Muscle layer of colon (tissue), 2 donors: ENCODE measurements at regions not wholly inside any gene's neighbourhood (a gene's known extent, or its start where the extent isn't known, plus 50 kb on each side); places are given as distances from the start of the nearest gene placed in this dataset.
A peak's percentile ranks its signal among the peaks of the same experiment; 100 is the strongest.

Experiments
- H3K27ac ChIP-seq: one replicate; pipeline ENCODE4 v1.7.0; 2013; ENCODE audit warnings: low read depth, mild to moderate bottlenecking, low read length, moderate library complexity
- H3K27me3 ChIP-seq, 2 donors: one replicate each; pipeline ENCODE4 v1.7.0; 2013; ENCODE audit warnings: low read length in 2 of 2, mild to moderate bottlenecking in 2 of 2; ENCODE audit not compliant: insufficient read depth in 2 of 2, control insufficient read depth in 1 of 2
- H3K36me3 ChIP-seq: one replicate; pipeline ENCODE4 v1.7.0; 2013; ENCODE audit warnings: mild to moderate bottlenecking, low read length; ENCODE audit not compliant: insufficient read depth
- H3K4me1 ChIP-seq: one replicate; pipeline ENCODE4 v1.7.0; 2013; ENCODE audit warnings: mild to moderate bottlenecking, low read length; ENCODE audit not compliant: insufficient read depth
- H3K4me3 ChIP-seq, 2 donors: one replicate each; pipeline ENCODE4 v1.7.0; 2013; ENCODE audit warnings: low read length in 2 of 2, low read depth in 1 of 2, mild to moderate bottlenecking in 1 of 2, moderate library complexity in 1 of 2
- H3K9ac ChIP-seq: one replicate; pipeline ENCODE4 v1.7.0; 2013; ENCODE audit warnings: low read length
- H3K9me3 ChIP-seq: one replicate; pipeline ENCODE4 v1.7.0; 2013; ENCODE audit warnings: mild to moderate bottlenecking, low read length
- donor health status: abdominal sarcoma.
- donor health status: Adenocarcinoma of cecum.

- H3K27ac ChIP-seq: no peak overlapping the region
- no peak overlapping the region for H3K9ac ChIP-seq
- no peaks in the 10 kb centered on the region for H3K36me3 ChIP-seq
- H3K27me3 ChIP-seq: no peaks in the 10 kb centered on the region
- H3K4me3 ChIP-seq: no peak overlapping the region
- H3K4me1 ChIP-seq: peaks cover 16% of the 10 kb centered on the region
- H3K9me3 ChIP-seq: no peaks in the 10 kb centered on the region
Measured at GRCh38 chr13:44195245-44195644, 178.4 kb upstream of the SERP2 start.

DNA sequence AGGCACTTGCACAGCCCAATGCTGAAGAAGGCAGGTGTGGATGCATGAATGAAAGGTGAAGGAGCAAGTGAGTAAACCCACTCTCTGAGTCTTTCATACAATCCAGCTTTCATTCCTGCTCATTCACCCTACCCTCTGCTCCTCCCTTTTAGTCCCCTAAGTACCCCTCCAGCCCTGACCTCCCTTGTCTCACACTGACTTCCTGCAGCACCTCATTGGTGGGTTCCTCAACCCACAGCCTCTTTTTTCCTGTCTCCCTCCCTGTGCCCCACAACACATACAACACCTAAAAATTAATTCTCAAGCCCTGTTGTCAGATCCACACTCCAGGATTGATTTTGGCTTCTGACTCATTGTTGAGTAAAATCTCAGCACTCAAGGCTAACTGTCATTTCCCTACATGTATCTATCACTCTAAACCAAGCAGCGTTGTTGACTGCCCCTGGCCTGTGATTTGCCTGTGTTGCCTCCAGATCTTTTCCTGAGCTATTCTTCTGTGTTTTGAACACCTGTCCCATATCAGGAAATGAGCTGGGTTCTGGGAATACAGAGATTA, 177.3 kb upstream of the SERP2 start:
- Histone ChIP-seq H3K36me3 (no peaks in the 10 kb centered on the region), H3K4me3 (no peak overlapping the region), H3K27me3 (no peaks in the 10 kb centered on the region), H3K4me1 (peaks cover 12% of the 10 kb centered on the region), H3K9me3 (no peaks in the 10 kb centered on the region), H3K27ac (no peak overlapping the region), H3K9ac (no peak overlapping the region)

DNA sequence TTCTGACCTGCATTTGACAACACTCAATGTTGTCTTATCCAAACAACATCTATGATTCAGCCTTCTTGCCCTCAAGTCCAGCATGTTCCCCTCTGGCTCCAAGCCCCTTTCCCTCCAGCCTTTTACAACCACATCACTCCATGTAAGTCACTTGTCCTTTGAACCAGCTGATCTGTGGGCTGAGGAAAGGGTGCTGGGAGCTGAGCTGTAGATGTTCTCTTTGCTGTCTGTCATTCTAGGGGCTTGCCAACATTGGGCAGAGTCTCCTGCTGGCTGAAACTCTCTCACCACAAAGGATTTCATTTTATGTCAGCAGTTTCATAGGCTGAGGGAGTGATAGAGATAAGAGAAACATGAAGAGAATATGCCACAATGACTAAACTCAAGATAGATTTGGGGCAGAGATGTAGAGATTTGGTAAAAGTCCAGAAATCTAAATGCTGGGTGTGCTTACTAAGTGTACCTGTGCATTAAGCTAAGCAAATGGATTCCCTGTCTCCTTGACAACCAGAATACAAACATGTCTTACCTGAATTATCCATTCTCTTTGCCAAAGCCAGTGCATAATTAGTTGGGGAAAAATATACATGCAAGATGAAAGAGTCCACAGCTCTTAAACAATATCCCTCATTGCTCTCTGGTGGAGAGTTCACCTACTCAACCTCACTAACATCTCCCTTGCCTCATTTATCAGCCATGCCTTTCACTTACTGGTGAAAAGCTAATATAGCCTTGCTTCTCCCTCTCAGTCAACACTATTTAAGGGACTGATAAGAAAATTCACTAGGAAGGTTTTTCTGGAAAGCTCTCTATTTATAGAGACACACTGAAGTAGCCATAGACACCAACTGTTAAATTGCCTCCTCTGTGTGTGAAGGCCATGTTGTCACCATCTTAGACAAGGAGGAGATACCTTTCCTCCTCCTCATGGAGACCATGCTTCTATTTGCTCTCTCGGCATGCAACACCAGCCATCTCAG, 175.5 kb upstream of the SERP2 start:
- no peaks in the 10 kb centered on the region for H3K36me3 ChIP-seq
- no peak overlapping the region for H3K27ac ChIP-seq
- peaks cover 5% of the 10 kb centered on the region for H3K4me1 ChIP-seq
- H3K9me3 ChIP-seq: no peaks in the 10 kb centered on the region
- H3K27me3 ChIP-seq: no peaks in the 10 kb centered on the region
- no peak overlapping the region for H3K9ac ChIP-seq
- no peak overlapping the region for H3K4me3 ChIP-seq

GRCh38 chr13:44198826-44199225, 174.8 kb upstream of the SERP2 start:
- peaks cover 5% of the 10 kb centered on the region for H3K4me1 ChIP-seq
- H3K36me3 ChIP-seq: no peaks in the 10 kb centered on the region
- no peak overlapping the region for H3K9ac ChIP-seq
- H3K9me3 ChIP-seq: no peaks in the 10 kb centered on the region
- no peak overlapping the region for H3K27ac ChIP-seq
- no peak overlapping the region for H3K4me3 ChIP-seq
- no peaks in the 10 kb centered on the region for H3K27me3 ChIP-seq

- Histone ChIP-seq H3K9ac (no peak overlapping the region), H3K27ac (no peak overlapping the region), H3K36me3 (no peaks in the 10 kb centered on the region), H3K9me3 (no peaks in the 10 kb centered on the region), H3K27me3 (no peaks in the 10 kb centered on the region), H3K4me1 (peaks cover 5% of the 10 kb centered on the region), H3K4me3 (no peak overlapping the region)
Measured at GRCh38 chr13:44199627-44200207, 173.9 kb upstream of the SERP2 start.

DNA sequence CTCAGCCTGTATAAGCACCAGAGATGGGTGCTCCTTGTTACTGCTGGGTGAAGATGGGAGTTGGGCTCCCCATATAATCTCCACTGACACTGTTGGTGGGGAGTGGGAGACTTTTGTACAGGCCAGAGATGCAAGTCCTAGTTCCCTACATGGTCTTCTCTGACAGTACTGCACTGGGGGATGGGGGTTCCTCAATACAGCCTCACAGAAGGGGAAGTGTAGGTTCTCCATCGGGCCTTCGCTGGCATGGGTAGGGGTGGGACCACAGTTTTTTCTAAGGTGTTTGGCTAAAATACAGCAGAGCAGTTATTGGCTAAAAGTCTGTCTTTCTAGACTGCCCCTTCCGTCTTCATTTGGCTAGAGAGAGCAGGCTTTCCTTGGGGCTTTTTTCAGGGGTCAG, 167.2 kb upstream of the SERP2 start:
- H3K36me3 ChIP-seq: no peaks in the 10 kb centered on the region
- peaks cover 10% of the 10 kb centered on the region for H3K4me1 ChIP-seq
- no peaks in the 10 kb centered on the region for H3K9me3 ChIP-seq
- no peaks in the 10 kb centered on the region for H3K27me3 ChIP-seq
- H3K27ac ChIP-seq: no peak overlapping the region
- no peak overlapping the region for H3K4me3 ChIP-seq
- H3K9ac ChIP-seq: no peak overlapping the region

GRCh38 chr13:44207476-44207875, 166.1 kb upstream of the SERP2 start:
- no peak overlapping the region for H3K4me3 ChIP-seq
- no peak overlapping the region for H3K27ac ChIP-seq
- H3K4me1 ChIP-seq: peaks cover 15% of the 10 kb centered on the region
- no peaks in the 10 kb centered on the region for H3K9me3 ChIP-seq
- H3K9ac ChIP-seq: no peak overlapping the region
- no peaks in the 10 kb centered on the region for H3K27me3 ChIP-seq
- no peaks in the 10 kb centered on the region for H3K36me3 ChIP-seq

GRCh38 chr13:44210525-44210924, 163.1 kb upstream of the SERP2 start:
- Histone ChIP-seq H3K4me1 (peaks cover 22% of the 10 kb centered on the region), H3K9ac (no peak overlapping the region), H3K27me3 (no peaks in the 10 kb centered on the region), H3K9me3 (no peaks in the 10 kb centered on the region), H3K36me3 (no peaks in the 10 kb centered on the region), H3K27ac (no peak overlapping the region), H3K4me3 (no peak overlapping the region)

GRCh38 chr13:44211286-44211685, 162.3 kb upstream of the SERP2 start:
- Histone ChIP-seq H3K9ac (no peak overlapping the region), H3K36me3 (no peaks in the 10 kb centered on the region), H3K27ac (no peak overlapping the region), H3K4me1 (peaks cover 22% of the 10 kb centered on the region), H3K9me3 (no peaks in the 10 kb centered on the region), H3K4me3 (no peak overlapping the region), H3K27me3 (no peaks in the 10 kb centered on the region)

GRCh38 chr13:44211704-44212346, 161.8 kb upstream of the SERP2 start:
- H3K4me1 ChIP-seq: peaks cover 22% of the 10 kb centered on the region
- H3K9ac ChIP-seq: no peak overlapping the region
- no peaks in the 10 kb centered on the region for H3K27me3 ChIP-seq
- H3K36me3 ChIP-seq: no peaks in the 10 kb centered on the region
- H3K4me3 ChIP-seq: no peak overlapping the region
- H3K9me3 ChIP-seq: no peaks in the 10 kb centered on the region
- H3K27ac ChIP-seq: peak overlapping the region; percentile 31

- Histone ChIP-seq H3K4me1 (peaks cover 24% of the 10 kb centered on the region), H3K9ac (no peak overlapping the region), H3K27ac (no peak overlapping the region)
Measured at GRCh38 chr13:44212633-44213396, 160.8 kb upstream of the SERP2 start.

More at GRCh38 chr13:44212633-44213396, 160.8 kb upstream of the SERP2 start:
- H3K27me3 ChIP-seq: no peaks in the 10 kb centered on the region
- H3K4me3 ChIP-seq: no peak overlapping the region
- H3K36me3 ChIP-seq: no peaks in the 10 kb centered on the region
- H3K9me3 ChIP-seq: no peaks in the 10 kb centered on the region
